ENCODE measurements at regions not wholly inside any gene's neighbourhood (a gene's known extent, or its start where the extent isn't known, plus 50 kb on each side); places are given as distances from the start of the nearest gene placed in this dataset.

- H3K9me3 ChIP-seq: no peaks in the 10 kb centered on the region
- no peak overlapping the region for H3K27ac ChIP-seq
- no peaks in the 10 kb centered on the region for H3K36me3 ChIP-seq
- TF ChIP-seq POLR2A (IDR thresholded peaks at IDR 0.05): no peak
- TF ChIP-seq CTCF (IDR thresholded peaks at IDR 0.05): no peak
- DNase-seq: no peak
- intact Hi-C loops (cut with DNase I; ENCODE audit: low total_unique reads): no loop called here
- no peak overlapping the region for H3K4me3 ChIP-seq
- no peaks in the 10 kb centered on the region for H3K4me1 ChIP-seq
- no peaks in the 10 kb centered on the region for H3K27me3 ChIP-seq
These were observed 143.9 kb upstream of the FUT8 start for GRCh38 chr14:65268594-65268993.

GRCh38 chr14:65269732-65270131 lies 142.8 kb upstream of the FUT8 start:
- Histone ChIP-seq H3K27me3 (no peaks in the 10 kb centered on the region), H3K36me3 (no peaks in the 10 kb centered on the region), H3K4me3 (no peak overlapping the region), H3K4me1 (no peaks in the 10 kb centered on the region), H3K9me3 (no peaks in the 10 kb centered on the region), H3K27ac (no peak overlapping the region)
- no peak for DNase-seq
- TF ChIP-seq POLR2A (IDR thresholded peaks at IDR 0.05) (no peak), CTCF (IDR thresholded peaks at IDR 0.05) (no peak)
- intact Hi-C loops (cut with DNase I; ENCODE audit: low total_unique reads): no loop called here

GRCh38 chr14:65277027-65277426 lies 135.5 kb upstream of the FUT8 start:
- H3K4me1 ChIP-seq: no peaks in the 10 kb centered on the region
- H3K27me3 ChIP-seq: no peaks in the 10 kb centered on the region
- H3K27ac ChIP-seq: no peak overlapping the region
- no peak overlapping the region for H3K4me3 ChIP-seq
- DNase-seq: no peak
- H3K9me3 ChIP-seq: no peaks in the 10 kb centered on the region
- intact Hi-C loops (cut with DNase I; ENCODE audit: low total_unique reads): no loop called here
- TF ChIP-seq CTCF (IDR thresholded peaks at IDR 0.05) (no peak), POLR2A (IDR thresholded peaks at IDR 0.05) (no peak)
- no peaks in the 10 kb centered on the region for H3K36me3 ChIP-seq

GRCh38 chr14:65277580-65278270 lies 134.8 kb upstream of the FUT8 start:
- Histone ChIP-seq H3K36me3 (no peaks in the 10 kb centered on the region), H3K4me1 (no peaks in the 10 kb centered on the region), H3K27ac (no peak overlapping the region), H3K4me3 (no peak overlapping the region), H3K9me3 (no peaks in the 10 kb centered on the region), H3K27me3 (no peaks in the 10 kb centered on the region)
- TF ChIP-seq POLR2A (IDR thresholded peaks at IDR 0.05) (no peak), CTCF (IDR thresholded peaks at IDR 0.05) (no peak)
- no peak for DNase-seq
- intact Hi-C loops (cut with DNase I; ENCODE audit: low total_unique reads): no loop called here

GRCh38 chr14:65278589-65278988 lies 133.9 kb upstream of the FUT8 start:
- no peak for DNase-seq
- no peak overlapping the region for H3K4me3 ChIP-seq
- H3K4me1 ChIP-seq: no peaks in the 10 kb centered on the region
- H3K27ac ChIP-seq: no peak overlapping the region
- H3K36me3 ChIP-seq: no peaks in the 10 kb centered on the region
- no peaks in the 10 kb centered on the region for H3K27me3 ChIP-seq
- intact Hi-C loops (cut with DNase I; ENCODE audit: low total_unique reads): no loop called here
- no peak for TF ChIP-seq POLR2A (IDR thresholded peaks at IDR 0.05)
- no peak for TF ChIP-seq CTCF (IDR thresholded peaks at IDR 0.05)
- no peaks in the 10 kb centered on the region for H3K9me3 ChIP-seq
